ENCODE measurements at regions not wholly inside any gene's neighbourhood (a gene's known extent, or its start where the extent isn't known, plus 50 kb on each side); places are given as distances from the start of the nearest gene placed in this dataset.
"Not testable (repeated sequence)": the region's sequence is repeated elsewhere in the genome, so short reads cannot be mapped to it uniquely, and the experiment has no call there.

DNA sequence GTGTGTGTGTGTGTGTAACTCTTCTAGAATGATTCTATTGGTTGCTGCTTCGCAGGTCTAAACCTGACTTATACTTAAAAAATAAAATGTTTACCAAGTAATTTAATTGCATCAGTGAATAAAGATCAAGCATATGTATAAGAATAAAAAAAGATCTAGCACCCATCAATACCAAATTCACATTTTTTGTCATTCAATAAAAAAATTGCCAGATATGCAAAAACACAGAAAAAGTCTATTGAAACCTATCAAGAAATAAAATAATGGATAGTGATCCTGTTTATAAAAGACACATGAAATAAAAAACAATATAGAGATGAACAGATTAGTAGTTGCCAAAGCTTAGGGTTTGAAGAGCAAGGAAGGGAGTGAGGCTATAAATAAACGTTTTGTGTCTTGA is 2095.0 kb upstream of the ACO1 start:
- DNase-seq = no peak

DNA sequence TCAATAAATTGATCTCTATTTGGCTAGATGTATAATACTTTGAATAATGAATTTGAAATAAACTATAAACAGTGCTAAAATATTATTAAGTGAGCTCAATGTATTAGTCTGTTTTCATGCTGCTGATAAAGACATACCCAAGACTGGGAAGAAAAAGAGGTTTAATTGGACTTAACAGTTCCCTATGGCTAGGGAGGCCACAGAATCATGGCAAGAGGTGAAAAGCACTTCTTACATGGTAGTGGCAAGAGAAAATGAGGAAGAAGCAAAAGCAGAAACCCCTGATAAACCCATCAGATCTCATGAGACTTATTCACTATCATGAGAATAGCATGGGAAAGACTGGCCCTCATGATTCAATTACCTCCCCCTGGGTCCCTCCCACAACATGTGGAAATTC is 2092.4 kb upstream of the ACO1 start:
- DNase-seq = not testable (repeated sequence)

DNA sequence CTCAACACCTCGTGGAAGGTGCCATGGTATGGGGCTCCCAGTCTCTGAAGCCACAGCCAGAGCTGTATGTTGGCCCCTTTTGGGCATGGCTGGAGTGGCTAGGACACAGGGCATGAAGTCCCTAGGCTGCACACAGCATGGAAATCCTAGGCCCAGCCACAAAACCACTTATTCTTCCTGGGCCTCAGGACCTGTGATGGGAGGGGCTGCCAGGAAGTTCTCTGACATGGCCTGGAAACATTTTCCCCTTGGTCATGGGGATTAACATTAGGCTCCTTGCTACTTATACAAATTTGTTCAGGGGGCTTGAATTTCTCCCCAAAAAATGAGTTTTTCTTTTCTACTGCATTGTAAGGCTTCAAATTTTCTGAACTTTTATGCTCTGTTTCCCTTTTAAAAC is 2091.2 kb upstream of the ACO1 start:
- no peak for DNase-seq

DNA sequence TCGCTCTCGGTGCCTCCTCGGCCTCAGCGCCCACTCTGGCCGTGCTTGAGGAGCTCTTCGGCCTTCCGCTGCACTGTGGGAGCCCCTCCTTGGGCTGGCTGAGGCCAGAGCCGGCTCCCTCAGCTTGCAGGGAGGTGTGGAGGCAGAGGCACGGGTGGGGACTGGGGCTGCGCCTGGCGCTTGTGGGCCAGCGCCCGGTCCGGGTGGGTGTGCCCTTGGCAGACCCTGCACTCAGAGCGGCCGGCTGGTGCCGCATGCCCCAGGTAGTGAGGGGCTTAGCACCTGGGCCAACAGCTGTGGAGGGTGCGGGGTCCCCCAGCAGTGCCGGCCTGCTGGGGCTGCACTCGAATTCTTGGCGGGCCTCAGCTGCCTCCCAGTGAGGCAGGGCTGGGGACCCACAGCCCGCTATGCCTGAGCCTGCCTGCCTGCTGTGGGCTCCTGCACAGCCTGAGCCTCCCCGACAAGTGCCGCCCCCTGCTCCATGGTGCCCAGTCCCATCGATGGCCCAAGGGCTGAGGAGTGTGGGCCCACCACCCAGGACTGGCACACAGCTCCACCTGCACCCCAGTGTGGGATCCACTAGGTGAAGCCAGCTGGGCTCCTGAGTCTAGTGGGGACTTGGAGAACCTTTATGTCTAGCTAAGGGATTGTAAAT is 2085.2 kb upstream of the ACO1 start:
- DNase-seq = no peak

DNA sequence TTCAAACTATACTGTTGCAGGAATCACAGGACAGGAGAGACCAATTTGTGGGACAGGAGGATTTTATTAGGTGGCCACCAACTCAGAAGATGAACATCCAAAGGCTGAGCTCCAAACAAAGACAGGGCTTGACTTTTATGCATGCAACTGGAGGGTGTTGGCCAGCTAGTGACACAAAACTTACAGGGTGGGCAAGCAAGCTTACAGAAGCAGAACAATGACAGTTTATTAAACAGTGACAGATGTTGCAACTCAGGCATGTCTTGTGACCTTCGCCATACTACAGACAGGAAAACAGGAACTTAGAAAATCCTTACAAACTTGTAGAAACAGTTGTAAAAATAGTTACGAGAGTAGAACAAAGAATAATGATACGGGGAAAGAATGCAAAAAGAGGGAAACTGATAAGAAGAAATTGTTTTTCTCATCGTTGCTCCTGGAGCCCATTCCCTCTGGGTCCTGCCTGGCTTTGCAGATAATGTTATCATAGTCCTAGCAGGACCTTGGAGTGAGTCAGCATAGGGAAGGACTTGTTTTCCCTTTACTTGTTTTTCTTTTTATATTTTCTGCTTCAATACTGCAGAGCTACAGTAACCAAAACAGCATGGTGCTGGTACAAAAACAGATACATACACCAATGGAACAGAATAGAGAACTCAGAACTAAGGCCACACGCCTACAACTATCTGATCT is 2083.0 kb upstream of the ACO1 start:
- DNase-seq = no peak

DNA sequence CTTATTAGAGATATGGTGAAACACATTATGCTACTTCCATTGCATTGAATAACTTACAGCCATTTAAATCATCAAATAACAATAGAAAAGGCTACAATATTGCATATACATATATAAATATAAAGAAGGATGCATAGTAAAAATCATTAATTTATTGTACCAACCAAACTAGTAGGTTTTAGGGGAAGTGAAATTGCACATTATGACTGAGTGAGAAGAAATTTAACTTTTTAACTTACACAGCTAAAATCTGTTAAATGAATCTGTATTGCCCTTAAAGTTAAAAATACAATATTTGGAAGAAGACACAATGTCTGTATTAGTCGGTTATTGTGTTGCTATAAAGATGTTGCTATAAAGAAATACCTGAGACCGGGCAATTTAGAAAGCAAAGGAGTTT is 2073.7 kb upstream of the ACO1 start:
- no peak for DNase-seq

DNA sequence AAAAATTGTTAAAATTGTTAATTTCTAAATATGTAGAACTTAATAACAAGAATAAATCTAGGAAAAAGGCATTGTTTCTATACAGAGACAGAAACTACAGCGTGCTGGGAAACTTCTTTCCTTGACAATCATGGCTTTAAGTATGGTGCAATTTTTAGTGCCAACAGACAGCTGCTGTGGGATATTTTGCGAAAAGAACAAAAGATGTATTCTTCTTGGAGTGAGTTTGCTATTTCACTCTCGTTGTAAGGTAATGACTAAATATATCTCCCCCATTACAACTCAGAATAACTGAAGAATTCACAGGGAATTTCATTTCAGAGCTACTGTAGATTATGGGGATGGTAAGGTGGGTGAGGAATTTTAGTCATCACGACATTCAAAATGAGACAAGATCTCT is 2055.0 kb upstream of the ACO1 start:
- no peak for DNase-seq

DNA sequence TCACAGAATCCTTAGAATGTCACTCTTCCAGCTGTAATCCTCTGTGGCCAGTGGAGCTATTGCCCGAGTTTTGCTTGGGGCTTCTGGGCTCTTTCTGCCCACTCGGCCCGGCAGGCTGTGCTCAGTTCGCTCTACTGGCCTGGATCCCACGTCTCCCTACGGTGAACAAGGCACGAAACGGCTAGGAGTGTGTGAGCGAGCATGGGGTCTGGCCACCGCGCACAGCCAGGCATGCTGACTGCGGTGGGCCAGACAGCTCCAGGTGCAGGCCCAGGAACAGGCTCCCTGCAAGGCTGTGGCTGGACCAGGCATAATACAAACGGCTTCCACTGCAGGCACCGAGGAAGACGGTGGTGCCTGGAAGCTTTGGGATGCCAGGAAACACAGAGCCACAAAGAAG is 2035.5 kb upstream of the ACO1 start:
- DNase-seq = no peak

DNA sequence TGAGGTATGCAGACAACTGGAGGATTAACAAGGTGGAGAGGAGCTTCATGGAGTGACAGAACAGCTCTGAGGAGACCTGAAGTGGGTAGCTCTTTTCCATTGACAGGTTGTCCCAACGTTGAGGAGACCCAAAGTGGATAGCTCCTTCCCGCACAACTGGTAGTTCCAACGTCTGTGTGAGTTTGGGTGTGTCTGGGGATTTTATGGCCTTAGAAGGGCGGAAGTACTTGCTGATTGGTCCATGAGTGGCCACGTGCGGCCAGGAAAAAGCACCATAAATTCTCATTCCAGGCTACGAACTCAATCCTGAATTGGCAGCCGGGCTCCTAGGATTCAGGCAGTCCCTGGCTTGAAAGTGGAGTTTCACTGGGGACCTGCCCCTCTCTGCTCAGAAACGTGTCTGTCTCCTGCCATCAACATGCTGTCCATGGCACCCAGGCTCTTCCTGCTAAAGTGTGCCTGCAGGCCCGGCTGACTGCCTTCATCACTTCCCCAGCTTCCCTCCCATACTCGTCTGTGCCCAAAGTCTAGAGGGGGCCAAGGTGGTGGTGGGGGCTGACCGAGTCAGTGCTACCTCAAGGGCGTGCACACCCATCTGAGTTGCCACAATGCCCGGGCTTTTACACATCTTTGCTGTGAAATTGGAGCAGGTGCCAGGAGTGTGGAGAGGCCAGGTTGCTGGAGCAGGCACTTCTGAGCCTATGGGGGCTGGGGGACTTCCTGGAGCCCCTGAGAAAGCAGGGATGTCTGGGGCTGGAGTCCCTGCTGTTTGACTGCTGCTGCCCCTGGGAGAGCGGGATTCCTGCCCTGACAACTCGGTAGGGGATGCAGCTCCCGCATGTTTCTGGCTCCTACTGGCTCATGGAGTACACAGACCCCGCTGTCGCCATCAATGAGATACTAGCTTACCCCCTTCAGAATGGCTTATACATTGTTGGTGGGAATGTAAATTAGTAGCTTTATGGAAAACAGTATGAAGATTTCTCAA is 2034.6 kb upstream of the ACO1 start:
- no peak for DNase-seq

DNA sequence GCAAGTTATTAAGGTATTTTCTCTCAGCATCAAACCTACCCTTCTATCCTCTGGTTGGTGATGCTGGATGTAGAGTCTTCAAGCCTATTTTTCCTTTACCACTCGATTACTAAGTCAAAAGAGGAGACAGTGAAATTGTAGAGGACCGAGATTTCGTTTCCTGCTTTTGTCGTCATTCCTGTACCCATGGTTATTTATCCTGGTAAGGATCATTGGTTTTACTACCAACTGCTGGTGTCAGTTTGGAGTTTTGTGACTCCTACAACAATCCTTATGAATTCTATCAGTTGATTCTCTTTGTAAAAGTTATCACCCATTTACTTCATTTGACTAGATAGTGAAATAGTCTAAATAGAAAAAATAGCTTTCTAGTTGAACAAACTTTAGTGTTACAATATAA is 2028.2 kb upstream of the ACO1 start:
- no peak for DNase-seq

DNA sequence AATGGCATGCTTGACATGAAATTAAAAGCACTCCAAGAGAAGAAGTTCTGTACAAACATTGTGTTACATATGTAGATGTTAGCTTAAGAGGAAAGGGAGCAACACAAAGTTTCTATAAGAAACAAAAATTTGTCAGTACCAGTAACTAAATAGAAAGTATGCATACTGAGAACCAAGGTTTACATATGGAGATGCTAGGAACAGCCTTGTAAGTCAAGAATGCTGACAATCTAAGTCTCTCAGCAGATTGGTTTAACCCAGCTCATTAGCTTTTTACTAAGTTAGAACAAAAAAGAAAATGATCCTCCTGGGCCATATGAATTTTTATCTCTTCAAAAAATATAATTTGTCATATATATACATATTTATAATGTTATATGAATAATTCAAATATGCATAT is 2022.1 kb upstream of the ACO1 start:
- no peak for DNase-seq

DNA sequence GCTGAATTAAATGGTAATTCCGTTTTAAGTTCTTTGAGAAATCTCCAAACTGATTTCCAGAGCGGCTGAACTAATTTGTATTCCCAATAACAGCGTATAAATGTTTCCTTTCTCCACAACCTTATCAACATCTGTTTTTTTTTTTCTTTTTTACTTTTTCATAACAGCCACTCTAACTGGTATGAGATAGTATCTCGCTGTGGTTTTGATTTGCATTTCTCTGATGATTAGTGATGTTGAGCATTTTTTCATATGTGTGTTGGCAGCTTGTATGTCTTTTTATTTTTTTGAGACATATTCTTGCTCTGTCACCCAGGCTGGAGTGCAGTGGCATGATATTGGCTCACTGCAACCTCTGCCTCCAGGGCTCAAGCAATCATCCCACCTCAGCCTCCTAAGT is 2018.3 kb upstream of the ACO1 start:
- not testable (repeated sequence) for DNase-seq

DNA sequence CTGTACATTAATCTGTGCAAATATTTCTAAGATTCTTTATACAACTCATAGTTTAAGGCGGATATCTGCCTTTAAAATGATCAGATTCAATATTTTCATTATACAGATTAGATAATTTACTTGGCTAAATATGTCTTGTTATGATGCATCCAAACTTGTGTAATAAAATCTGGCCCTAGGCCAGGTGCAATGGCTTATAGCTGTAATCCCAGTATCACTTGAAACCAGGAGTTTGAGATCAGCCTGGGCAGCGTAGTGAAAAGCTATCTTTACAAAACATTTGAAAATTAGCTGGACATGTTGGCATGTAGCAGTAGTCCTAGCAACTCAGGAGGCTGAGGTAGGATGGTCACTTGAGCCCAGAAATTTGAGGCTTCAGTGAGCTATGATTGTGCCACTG is 2002.2 kb upstream of the ACO1 start:
- no peak for DNase-seq

DNA sequence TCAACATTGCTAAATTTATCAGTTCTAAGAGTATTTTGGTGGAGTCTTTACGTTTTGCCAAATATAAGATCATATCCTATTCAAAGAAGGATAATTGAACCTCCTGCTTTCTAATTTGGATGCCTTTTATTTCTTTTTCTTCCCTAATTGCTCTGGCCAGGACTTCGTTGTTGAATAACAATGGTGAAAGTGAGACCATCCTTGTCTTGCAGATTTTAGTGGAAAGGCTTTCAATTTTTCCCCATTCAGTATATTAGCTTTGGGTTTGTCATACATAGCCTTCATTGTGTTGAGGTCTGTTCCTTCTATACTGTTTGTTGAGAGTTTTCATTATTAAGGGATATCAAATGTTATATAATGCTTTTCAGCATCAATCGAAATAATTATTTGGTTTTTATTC is 1974.2 kb upstream of the ACO1 start:
- no peak for DNase-seq

DNA sequence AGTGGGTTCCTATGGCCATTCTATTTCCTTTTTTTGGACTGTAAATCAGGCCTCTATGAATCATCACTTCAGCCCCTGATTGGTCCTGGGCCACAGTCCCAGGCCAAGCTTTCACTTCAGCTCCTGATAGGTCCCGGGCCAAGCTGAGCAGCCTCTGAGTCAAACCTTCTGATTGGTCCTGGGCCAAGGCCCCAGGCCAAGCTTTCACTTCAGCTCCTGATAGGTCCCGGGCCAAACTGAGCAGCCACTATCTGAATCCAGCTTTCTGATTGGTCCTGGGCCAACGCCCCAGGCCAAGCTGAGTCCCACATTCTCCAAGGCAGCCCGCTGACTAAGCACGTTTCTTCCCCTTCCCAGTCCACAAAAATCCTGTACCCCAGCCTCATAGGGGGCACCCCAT is 1972.9 kb upstream of the ACO1 start:
- no peak for DNase-seq

DNA sequence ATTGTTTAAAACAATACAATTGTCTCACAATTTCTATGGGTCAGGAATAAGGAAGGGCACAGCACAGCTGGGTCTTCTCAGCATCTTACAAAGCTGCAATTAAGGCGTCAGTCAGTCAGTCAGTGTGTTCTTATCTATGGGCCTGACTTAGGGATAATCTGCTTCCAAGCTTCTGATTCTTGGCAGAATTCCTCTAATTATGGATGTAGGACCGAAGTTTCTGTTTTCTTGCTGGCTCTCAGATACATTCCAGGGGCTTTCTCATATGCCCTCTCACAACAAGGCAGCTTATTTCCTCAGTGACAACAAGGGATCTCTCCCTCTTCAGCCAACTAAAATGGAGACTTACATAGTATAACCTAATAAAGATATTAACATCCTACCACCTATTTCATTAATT is 1925.3 kb upstream of the ACO1 start:
- DNase-seq = no peak

DNA sequence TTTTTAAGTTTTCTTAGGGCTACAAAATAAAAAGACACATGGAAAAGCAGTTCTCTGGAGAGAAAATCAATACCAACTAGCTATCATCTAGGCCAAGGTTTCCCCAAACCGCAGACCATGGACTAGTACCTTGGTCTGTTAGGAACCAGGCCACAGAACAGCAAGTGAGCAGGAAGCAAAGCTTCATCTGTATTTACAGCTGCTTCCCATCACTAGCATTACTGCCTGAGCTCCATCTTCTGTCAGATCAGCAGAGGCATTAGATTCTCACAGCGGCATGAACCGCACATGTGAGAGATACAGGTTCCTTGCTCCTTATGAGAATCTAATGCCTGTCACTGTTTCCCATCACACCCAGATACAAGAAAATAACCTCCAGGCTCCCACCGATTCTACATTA is 1907.6 kb upstream of the ACO1 start:
- no peak for DNase-seq

DNA sequence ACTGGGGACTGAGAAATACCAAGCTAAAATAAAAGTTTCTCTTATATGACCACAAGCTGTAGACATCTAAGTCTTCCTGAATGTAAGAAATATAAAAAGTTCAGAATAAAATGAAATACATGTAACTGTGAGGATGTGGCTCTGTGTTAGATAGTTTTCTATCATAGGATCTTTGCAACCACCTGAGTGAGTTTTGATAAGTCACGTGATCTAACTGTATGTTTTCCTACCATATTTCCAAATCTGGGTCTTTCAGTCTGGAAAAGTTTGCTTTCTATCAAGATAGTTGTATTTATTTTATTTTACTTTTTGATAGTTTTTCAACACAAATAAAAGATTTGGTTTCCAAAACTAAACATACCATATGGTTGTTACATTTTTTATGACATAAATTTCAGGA is 1905.8 kb upstream of the ACO1 start:
- no peak for DNase-seq

DNA sequence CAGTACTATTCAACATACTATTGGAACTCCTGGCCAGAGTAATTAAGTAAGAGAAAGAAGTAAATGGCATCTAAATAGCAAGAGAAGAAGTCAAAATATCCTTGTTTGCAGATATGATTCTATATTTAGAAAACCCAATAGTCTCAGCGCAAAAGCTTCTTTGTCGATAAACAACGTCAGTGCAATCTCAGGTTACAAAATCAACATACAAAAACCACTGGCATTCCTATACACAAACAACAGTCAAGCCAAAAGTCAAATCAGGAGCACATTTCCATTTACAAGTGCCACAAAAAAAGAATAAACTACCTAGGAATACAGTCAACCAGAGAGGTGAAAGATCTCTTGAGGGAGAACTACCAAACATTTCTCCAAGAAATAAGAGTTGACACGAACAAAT is 1901.9 kb upstream of the ACO1 start:
- DNase-seq = no peak

DNA sequence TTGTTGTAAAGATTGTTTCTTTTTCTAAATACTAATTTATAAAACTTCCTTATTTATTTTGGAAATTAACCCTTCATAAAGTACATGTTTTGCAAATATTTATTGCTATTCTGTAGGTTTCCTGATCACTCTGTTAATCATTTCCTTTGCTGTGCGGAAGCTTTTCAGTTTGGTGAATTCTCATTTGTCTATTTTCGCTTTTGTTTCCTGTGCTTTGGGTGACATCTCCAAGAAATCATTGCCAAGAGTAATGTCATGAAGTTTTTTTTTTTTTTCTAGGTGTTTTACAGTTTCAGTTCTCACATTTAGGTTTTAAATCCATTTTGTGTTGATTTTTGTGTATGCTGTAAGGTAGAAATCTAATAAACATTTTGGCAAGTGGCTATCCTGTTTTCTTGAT is 1899.8 kb upstream of the ACO1 start:
- DNase-seq = no peak

DNA sequence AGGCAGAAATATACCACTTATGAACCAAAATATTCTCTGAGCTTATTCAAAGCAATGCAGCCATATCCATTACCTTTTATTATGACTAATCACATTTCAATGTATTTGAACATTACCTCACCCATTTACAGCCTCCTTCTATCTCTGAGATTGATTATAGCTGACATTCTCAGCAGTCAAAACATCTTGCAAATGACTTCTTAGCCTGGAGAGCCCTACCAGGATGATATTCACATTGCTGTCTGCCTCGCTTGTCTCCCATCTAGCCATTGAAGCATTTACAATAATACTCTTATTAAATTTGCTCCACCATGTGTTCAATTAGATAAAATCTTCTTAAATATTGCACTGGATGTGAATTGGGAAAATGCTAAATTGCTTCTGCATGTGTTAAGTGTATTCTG is 1879.9 kb upstream of the ACO1 start:
- no peak for DNase-seq

DNA sequence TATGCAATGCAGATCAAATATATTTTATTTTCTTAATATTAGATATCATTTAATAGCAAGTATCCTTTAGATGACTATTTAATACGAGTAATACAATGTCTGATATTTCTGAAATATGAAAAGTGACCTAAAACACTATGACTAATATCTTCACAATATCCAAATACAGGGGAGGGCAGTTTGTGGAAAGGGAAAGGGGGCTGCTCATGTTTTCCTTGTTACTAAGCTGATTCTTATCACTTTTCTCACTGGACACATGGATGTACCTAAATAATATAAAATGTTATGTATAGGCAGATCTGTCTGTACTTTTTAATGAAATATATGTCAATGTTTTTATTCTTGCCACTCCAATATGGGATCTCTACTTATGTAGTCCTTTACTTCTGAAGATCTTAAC is 1879.1 kb upstream of the ACO1 start:
- DNase-seq = no peak

DNA sequence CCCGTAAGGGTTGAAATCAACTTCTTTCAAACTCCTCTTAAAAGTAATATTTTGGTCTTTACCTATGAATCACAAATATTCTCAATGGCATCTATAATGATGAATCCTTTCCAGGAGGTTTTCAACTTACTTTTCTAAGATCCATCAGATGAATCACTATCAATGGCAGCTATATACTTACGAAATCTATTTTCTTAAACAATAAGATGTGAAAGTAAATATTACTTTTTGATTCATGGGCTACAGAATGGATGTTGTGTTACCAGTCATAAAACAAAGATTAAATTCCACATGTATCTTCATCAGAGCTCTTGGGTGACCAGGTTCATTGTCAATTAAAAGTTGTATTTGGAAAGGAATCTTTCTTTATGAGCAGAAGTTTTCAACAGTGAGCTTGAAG is 1877.7 kb upstream of the ACO1 start:
- no peak for DNase-seq

DNA sequence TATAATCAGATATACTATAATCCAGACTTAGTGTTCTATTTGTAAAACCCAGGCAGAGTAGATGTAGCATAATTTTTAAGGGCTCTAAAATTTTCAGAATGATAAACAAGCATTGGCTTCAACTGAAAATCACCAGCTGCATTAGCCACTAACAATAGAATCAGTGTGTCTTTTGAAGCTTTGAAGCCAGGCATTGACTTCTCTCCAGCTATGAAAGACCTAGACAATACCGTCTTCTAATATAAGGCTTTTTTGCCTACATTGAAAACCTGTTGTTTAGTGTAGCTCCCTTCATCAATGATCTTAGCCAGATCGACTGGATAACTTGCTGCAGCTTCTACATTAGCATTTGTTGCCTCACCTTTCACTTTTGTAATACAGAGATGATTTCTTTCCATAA is 1877.3 kb upstream of the ACO1 start:
- no peak for DNase-seq

All from retina (tissue), 1 donor.